ENCODE measurements at regions not wholly inside any gene's neighbourhood (a gene's known extent, or its start where the extent isn't known, plus 50 kb on each side); places are given as distances from the start of the nearest gene placed in this dataset.

DNA sequence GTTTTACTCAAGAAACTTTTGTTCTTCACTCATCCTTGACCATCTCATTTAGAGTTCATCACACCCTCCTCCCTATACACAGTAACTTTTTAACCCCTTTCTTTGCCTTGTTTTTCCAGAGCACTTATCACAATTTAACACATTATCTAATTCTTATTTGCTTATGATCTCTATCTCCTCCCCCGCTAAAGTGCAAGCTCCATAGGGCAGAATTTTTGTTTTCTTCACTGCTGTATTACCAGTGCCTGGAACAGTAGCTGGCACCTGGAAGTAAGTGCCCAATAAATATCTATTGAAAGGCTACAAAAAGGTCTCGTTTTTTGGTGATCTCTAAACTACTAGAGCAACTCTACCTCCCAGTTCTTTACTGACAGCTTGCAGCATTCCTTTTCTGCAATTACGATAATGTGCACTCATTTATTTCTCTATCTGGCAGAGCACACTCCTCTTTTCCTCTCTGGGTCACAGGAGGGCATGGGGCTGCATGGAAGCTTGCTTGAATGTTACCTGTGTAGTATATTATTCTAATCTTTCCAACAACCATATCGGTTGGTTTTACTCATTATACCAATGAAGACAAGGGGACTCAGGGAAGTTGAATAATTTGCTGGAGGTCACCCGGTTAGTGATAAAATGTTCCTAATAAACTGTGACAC lies 57.4 kb upstream of the CHST9 start:
- no peaks in the 10 kb centered on the region for H3K4me1 Mint-ChIP-seq (ENCODE audit: unreplicated experiment)
- no peak for DNase-seq (ENCODE audit: extremely low spot score, unreplicated experiment)
- no peak overlapping the region for H3K27ac Mint-ChIP-seq (ENCODE audit: unreplicated experiment)
- TF ChIP-seq, protein P1, sequence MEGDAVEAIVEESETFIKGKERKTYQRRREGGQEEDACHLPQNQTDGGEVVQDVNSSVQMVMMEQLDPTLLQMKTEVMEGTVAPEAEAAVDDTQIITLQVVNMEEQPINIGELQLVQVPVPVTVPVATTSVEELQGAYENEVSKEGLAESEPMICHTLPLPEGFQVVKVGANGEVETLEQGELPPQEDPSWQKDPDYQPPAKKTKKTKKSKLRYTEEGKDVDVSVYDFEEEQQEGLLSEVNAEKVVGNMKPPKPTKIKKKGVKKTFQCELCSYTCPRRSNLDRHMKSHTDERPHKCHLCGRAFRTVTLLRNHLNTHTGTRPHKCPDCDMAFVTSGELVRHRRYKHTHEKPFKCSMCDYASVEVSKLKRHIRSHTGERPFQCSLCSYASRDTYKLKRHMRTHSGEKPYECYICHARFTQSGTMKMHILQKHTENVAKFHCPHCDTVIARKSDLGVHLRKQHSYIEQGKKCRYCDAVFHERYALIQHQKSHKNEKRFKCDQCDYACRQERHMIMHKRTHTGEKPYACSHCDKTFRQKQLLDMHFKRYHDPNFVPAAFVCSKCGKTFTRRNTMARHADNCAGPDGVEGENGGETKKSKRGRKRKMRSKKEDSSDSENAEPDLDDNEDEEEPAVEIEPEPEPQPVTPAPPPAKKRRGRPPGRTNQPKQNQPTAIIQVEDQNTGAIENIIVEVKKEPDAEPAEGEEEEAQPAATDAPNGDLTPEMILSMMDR (IDR thresholded peaks at IDR 0.05), result no peak
- H3K36me3 Mint-ChIP-seq (ENCODE audit: unreplicated experiment), result no peaks in the 10 kb centered on the region
- H3K9me3 Mint-ChIP-seq (ENCODE audit: unreplicated experiment), result no peaks in the 10 kb centered on the region
- H3K4me3 Mint-ChIP-seq (ENCODE audit: unreplicated experiment), result no peak overlapping the region
- H3K27me3 Mint-ChIP-seq (ENCODE audit: unreplicated experiment), result peaks cover 3% of the 10 kb centered on the region

DNA sequence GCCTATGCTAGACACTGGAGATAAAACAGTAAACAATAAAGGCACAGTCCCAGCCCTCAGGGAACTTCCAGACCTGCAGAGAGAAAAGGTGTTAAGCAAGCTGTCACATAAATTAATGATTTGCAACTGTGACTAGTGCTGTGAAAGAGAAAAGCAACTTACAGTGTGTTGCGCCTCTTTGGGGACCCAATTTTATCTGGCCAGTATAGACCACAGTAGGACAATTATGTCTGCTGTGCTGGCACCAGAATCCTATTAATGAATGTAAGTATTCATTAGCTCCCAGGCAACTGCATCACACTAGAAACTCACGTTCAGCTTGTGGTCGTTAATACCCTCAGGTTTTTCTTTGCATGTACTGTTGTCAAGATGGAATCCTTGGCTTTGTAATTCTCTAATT lies 55.3 kb upstream of the CHST9 start:
- no peak for DNase-seq (ENCODE audit: extremely low spot score, unreplicated experiment)

DNA sequence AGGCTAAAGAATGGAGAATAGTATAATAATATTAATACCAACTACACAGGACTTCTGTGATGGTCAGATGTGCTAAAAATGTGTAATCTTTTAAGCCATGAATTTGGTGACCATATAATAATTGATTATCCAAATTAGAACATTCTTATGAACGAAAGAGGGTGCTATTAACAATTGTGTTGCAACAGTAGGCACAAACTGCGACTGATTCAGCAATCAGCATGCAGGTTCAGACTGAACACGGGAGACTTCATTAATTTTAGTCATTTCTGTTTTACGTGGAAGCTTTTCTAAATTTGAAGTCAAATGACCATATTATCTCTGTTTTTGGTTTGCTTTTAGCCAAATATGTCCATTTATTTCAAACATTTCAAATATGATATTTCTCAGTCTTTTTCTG lies 54.6 kb upstream of the CHST9 start:
- H3K27me3 Mint-ChIP-seq (ENCODE audit: unreplicated experiment), result peaks cover 5% of the 10 kb centered on the region
- no peak overlapping the region for H3K4me3 Mint-ChIP-seq (ENCODE audit: unreplicated experiment)
- no peaks in the 10 kb centered on the region for H3K9me3 Mint-ChIP-seq (ENCODE audit: unreplicated experiment)
- DNase-seq (ENCODE audit: extremely low spot score, unreplicated experiment), result no peak
- no peaks in the 10 kb centered on the region for H3K4me1 Mint-ChIP-seq (ENCODE audit: unreplicated experiment)
- H3K27ac Mint-ChIP-seq (ENCODE audit: unreplicated experiment), result no peak overlapping the region
- TF ChIP-seq, protein P1 (IDR thresholded peaks at IDR 0.05), result no peak
- H3K36me3 Mint-ChIP-seq (ENCODE audit: unreplicated experiment), result no peaks in the 10 kb centered on the region

More for the DNA sequence above, 55.3 kb upstream of the CHST9 start:
- Mint-ChIP-seq H3K4me1 (ENCODE audit: unreplicated experiment) (no peaks in the 10 kb centered on the region), H3K9me3 (ENCODE audit: unreplicated experiment) (no peaks in the 10 kb centered on the region), H3K27ac (ENCODE audit: unreplicated experiment) (no peak overlapping the region), H3K4me3 (ENCODE audit: unreplicated experiment) (no peak overlapping the region), H3K27me3 (ENCODE audit: unreplicated experiment) (peaks cover 5% of the 10 kb centered on the region), H3K36me3 (ENCODE audit: unreplicated experiment) (no peaks in the 10 kb centered on the region)
- TF ChIP-seq, protein P1 (IDR thresholded peaks at IDR 0.05), result no peak

DNA sequence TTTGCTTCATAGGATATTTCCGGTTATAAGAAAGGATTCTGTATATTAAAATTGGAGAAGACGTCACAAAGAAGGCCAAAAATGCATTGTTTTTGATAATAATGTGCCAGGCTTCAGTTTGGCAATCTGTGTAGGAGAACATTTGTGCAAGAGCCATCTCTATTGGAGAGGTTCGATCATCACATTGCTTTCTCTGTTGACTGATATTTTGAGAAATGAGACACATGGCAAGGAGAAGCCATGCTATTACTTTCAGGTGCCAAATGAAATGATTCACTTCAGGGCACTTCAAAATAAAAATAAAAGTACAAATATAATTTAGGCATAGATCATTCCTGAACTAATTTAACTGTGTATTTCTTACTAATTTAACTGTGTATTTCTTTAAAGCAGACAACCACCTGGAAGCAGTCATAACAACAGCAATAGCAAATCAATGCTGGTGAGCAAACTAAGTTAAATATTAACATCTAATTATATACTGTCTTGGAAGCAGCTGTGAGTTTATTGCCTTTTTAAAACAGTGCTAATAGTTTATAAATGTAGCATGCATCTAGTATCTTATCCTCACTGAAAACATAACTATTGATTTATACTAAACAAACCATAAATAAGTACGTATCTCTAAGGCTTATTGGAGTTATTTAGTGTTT lies 50.2 kb upstream of the CHST9 start:
- Mint-ChIP-seq H3K9me3 (ENCODE audit: unreplicated experiment) (no peaks in the 10 kb centered on the region), H3K4me1 (ENCODE audit: unreplicated experiment) (no peaks in the 10 kb centered on the region), H3K27ac (ENCODE audit: unreplicated experiment) (no peak overlapping the region), H3K4me3 (ENCODE audit: unreplicated experiment) (no peak overlapping the region), H3K36me3 (ENCODE audit: unreplicated experiment) (no peaks in the 10 kb centered on the region), H3K27me3 (ENCODE audit: unreplicated experiment) (peaks cover 2% of the 10 kb centered on the region)
- TF ChIP-seq, protein P1 (IDR thresholded peaks at IDR 0.05), result no peak
- DNase-seq (ENCODE audit: extremely low spot score, unreplicated experiment), result no peak

Data from osteocyte (in vitro differentiated cells).